ENCODE measurements at regions not wholly inside any gene's neighbourhood (a gene's known extent, or its start where the extent isn't known, plus 50 kb on each side); places are given as distances from the start of the nearest gene placed in this dataset.

GRCh38 chr2:136243638-136244535 lies 125.9 kb upstream of the CXCR4 start:
- ChIA-PET POLR2A (no interaction called here), CTCF (no interaction called here)
- Histone ChIP-seq H3K27me3 (ENCODE audit: control insufficient read depth, insufficient read depth, low read length) (no peaks in the 10 kb centered on the region), H3K4me3 (ENCODE audit: low read depth, low read length) (no peak overlapping the region), H3K36me3 (ENCODE audit: control insufficient read depth, insufficient read depth, low read length) (no peaks in the 10 kb centered on the region)
- TF ChIP-seq, protein P1, sequence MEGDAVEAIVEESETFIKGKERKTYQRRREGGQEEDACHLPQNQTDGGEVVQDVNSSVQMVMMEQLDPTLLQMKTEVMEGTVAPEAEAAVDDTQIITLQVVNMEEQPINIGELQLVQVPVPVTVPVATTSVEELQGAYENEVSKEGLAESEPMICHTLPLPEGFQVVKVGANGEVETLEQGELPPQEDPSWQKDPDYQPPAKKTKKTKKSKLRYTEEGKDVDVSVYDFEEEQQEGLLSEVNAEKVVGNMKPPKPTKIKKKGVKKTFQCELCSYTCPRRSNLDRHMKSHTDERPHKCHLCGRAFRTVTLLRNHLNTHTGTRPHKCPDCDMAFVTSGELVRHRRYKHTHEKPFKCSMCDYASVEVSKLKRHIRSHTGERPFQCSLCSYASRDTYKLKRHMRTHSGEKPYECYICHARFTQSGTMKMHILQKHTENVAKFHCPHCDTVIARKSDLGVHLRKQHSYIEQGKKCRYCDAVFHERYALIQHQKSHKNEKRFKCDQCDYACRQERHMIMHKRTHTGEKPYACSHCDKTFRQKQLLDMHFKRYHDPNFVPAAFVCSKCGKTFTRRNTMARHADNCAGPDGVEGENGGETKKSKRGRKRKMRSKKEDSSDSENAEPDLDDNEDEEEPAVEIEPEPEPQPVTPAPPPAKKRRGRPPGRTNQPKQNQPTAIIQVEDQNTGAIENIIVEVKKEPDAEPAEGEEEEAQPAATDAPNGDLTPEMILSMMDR (IDR thresholded peaks at IDR 0.05; ENCODE audit: insufficient read depth, low read depth, low read length), result no peak
- no peak for DNase-seq (ENCODE audit: low read depth)

- POLR2A ChIA-PET, result no interaction called here
- no peak for DNase-seq (ENCODE audit: low read depth)
These were observed 124.8 kb upstream of the CXCR4 start for GRCh38 chr2:136242687-136243277.

GRCh38 chr2:136242100-136242499 lies 124.2 kb upstream of the CXCR4 start:
- DNase-seq (ENCODE audit: low read depth), result no peak
- Histone ChIP-seq H3K27me3 (ENCODE audit: control insufficient read depth, insufficient read depth, low read length) (no peaks in the 10 kb centered on the region), H3K4me3 (ENCODE audit: low read depth, low read length) (no peak overlapping the region), H3K36me3 (ENCODE audit: control insufficient read depth, insufficient read depth, low read length) (no peaks in the 10 kb centered on the region)
- POLR2A ChIA-PET, result no interaction called here
- CTCF ChIA-PET, result interaction anchor here (1.0 kb wide), 2 partner anchors 11 to 12 kb away, joined by 3 read pairs; no protein-coding TSS in a partner anchor
- TF ChIP-seq, protein P1 (IDR thresholded peaks at IDR 0.05; ENCODE audit: insufficient read depth, low read depth, low read length), result no peak

More at GRCh38 chr2:136242687-136243277, 124.8 kb upstream of the CXCR4 start:
- no peaks in the 10 kb centered on the region for H3K36me3 ChIP-seq (ENCODE audit: control insufficient read depth, insufficient read depth, low read length)
- H3K4me3 ChIP-seq (ENCODE audit: low read depth, low read length), result no peak overlapping the region
- TF ChIP-seq, protein P1 (IDR thresholded peaks at IDR 0.05; ENCODE audit: insufficient read depth, low read depth, low read length), result no peak
- CTCF ChIA-PET, result interaction anchor here (1.0 kb wide), 2 partner anchors 12 kb away, joined by 3 read pairs; no protein-coding TSS in a partner anchor
- H3K27me3 ChIP-seq (ENCODE audit: control insufficient read depth, insufficient read depth, low read length), result no peaks in the 10 kb centered on the region

GRCh38 chr2:136239079-136239685 lies 121.2 kb upstream of the CXCR4 start:
- DNase-seq (ENCODE audit: low read depth), result no peak

More at GRCh38 chr2:136239079-136239685, 121.2 kb upstream of the CXCR4 start:
- H3K4me3 ChIP-seq (ENCODE audit: low read depth, low read length), result no peak overlapping the region
- TF ChIP-seq, protein P1 (IDR thresholded peaks at IDR 0.05; ENCODE audit: insufficient read depth, low read depth, low read length), result no peak
- POLR2A ChIA-PET, result no interaction called here
- H3K36me3 ChIP-seq (ENCODE audit: control insufficient read depth, insufficient read depth, low read length), result no peaks in the 10 kb centered on the region
- no peaks in the 10 kb centered on the region for H3K27me3 ChIP-seq (ENCODE audit: control insufficient read depth, insufficient read depth, low read length)
- CTCF ChIA-PET, result interaction anchor here (1.3 kb wide), 1 partner anchor 42 kb away, joined by 5 read pairs; no protein-coding TSS in a partner anchor
